Testis (tissue), 2 donors: ENCODE measurements at regions not wholly inside any gene's neighbourhood (a gene's known extent, or its start where the extent isn't known, plus 50 kb on each side); places are given as distances from the start of the nearest gene placed in this dataset.
"Not testable (repeated sequence)": the region's sequence is repeated elsewhere in the genome, so short reads cannot be mapped to it uniquely, and the experiment has no call there.

ENCODE experiments used
- DNase-seq: peaks from one replicate; pipeline ENCODE4 v3.0.0-alpha.2; 2019
- H3K27ac ChIP-seq, 2 donors: fragments of 200-600 bp; sonication (generic); one replicate each; pipeline ENCODE4 v1.5.1; 2019
- H3K27me3 ChIP-seq: fragments of 200-600 bp; sonication (generic); one replicate; pipeline ENCODE4 v1.5.1; 2019
- H3K36me3 ChIP-seq: fragments of 200-600 bp; sonication (generic); one replicate; pipeline ENCODE4 v1.5.1; 2017; ENCODE audit warnings: low read depth; ENCODE audit errors: missing control alignments
- H3K4me1 ChIP-seq: fragments of 200-600 bp; sonication (generic); one replicate; pipeline ENCODE4 v1.5.1; 2019
- H3K4me3 ChIP-seq, 2 donors: fragments of 200-600 bp; sonication (generic); one replicate each; pipeline ENCODE4 v1.5.1; 2017 to 2019
- H3K9me3 ChIP-seq: fragments of 200-600 bp; sonication (generic); one replicate; pipeline ENCODE4 v1.5.1; 2017
- CTCF ChIP-seq, 3 experiments: fragments of 450-650 bp in 2 of 3; fragments of 200-600 bp in 1 of 3; sonication (generic) in 1 of 3; IDR thresholded peaks; one replicate each; pipeline ENCODE4 v1.5.1; 2016 to 2019; ENCODE audit warnings: antibody characterized with exemption in 3 of 3, mild to moderate bottlenecking in 2 of 3, moderate library complexity in 1 of 3
- POLR2A ChIP-seq: fragments of 450-650 bp; IDR thresholded peaks from one replicate; pipeline ENCODE4 v1.6.1; 2017; ENCODE audit warnings: antibody characterized with exemption, mild to moderate bottlenecking, moderate library complexity
- WGBS, 2 donors: methylation state at CpG; one replicate each; pipeline ENCODE4 v1.1.5; 2018; 5-methylcytosine and 5-hydroxymethylcytosine counted together
- intact Hi-C: fragments of 100-400 bp; cut with DNase I; formaldehyde crosslinking; loops from one replicate; pipeline ENCODE4 v1.15.1; 2023; ENCODE audit warnings: low total_unique reads

GRCh38 chrX:4028151-4028550, 314.7 kb upstream of the PRKX start:
- Histone ChIP-seq H3K4me1 (no peaks in the 10 kb centered on the region), H3K36me3 (no peaks in the 10 kb centered on the region), H3K27ac (no peak overlapping the region), H3K4me3 (no peak overlapping the region), H3K27me3 (no peaks in the 10 kb centered on the region), H3K9me3 (no peaks in the 10 kb centered on the region)
- WGBS, 2 donors, result 75% methylated on average over 7 of the region's 7 CpGs
- DNase-seq, result no peak
- intact Hi-C loops, result no loop called here
- no peak for TF ChIP-seq POLR2A
- no peak for TF ChIP-seq CTCF (IDR thresholded peaks at IDR 0.05)

GRCh38 chrX:4005281-4005680, 291.8 kb upstream of the PRKX start:
- no peak for DNase-seq
- H3K27me3 ChIP-seq, result no peaks in the 10 kb centered on the region
- H3K27ac ChIP-seq, result no peak overlapping the region
- H3K36me3 ChIP-seq, result no peaks in the 10 kb centered on the region
- WGBS, 2 donors, result 73 to 80% methylated on average over 5 of the region's 5 CpGs
- intact Hi-C loops, result no loop called here
- H3K4me1 ChIP-seq, result no peaks in the 10 kb centered on the region
- TF ChIP-seq CTCF (IDR thresholded peaks at IDR 0.05) (no peak), POLR2A (no peak)
- H3K4me3 ChIP-seq, result no peak overlapping the region
- no peaks in the 10 kb centered on the region for H3K9me3 ChIP-seq

- no peaks in the 10 kb centered on the region for H3K27me3 ChIP-seq
- no peak overlapping the region for H3K27ac ChIP-seq
- no peaks in the 10 kb centered on the region for H3K4me1 ChIP-seq
- TF ChIP-seq CTCF (IDR thresholded peaks at IDR 0.05), result no peak
- TF ChIP-seq POLR2A, result no peak
- DNase-seq, result no peak
- intact Hi-C loops, result no loop called here
- no peaks in the 10 kb centered on the region for H3K9me3 ChIP-seq
- H3K4me3 ChIP-seq, result no peak overlapping the region
- no peaks in the 10 kb centered on the region for H3K36me3 ChIP-seq
These were observed 291.4 kb upstream of the PRKX start for GRCh38 chrX:4004822-4005221.

GRCh38 chrX:3994315-3994714, 280.9 kb upstream of the PRKX start:
- no peak overlapping the region for H3K4me3 ChIP-seq
- no peaks in the 10 kb centered on the region for H3K4me1 ChIP-seq
- no peaks in the 10 kb centered on the region for H3K9me3 ChIP-seq
- H3K27me3 ChIP-seq, result no peaks in the 10 kb centered on the region
- intact Hi-C loops, result no loop called here
- TF ChIP-seq CTCF (IDR thresholded peaks at IDR 0.05) (no peak), POLR2A (no peak)
- DNase-seq, result no peak
- H3K27ac ChIP-seq, result no peak overlapping the region
- 100% methylated on average over 1 of the region's 1 CpG; no CpG with 5 or more reads in 1 of the 2 donors for WGBS, 2 donors
- no peaks in the 10 kb centered on the region for H3K36me3 ChIP-seq

- no peaks in the 10 kb centered on the region for H3K9me3 ChIP-seq
- intact Hi-C loops, result no loop called here
- no peaks in the 10 kb centered on the region for H3K27me3 ChIP-seq
- 27% methylated on average over 1 of the region's 1 CpG; no CpG with 5 or more reads in 1 of the 2 donors for WGBS, 2 donors
- no peak for TF ChIP-seq CTCF (IDR thresholded peaks at IDR 0.05)
- TF ChIP-seq POLR2A, result no peak
- no peaks in the 10 kb centered on the region for H3K4me1 ChIP-seq
- no peaks in the 10 kb centered on the region for H3K36me3 ChIP-seq
- no peak overlapping the region for H3K4me3 ChIP-seq
- no peak overlapping the region for H3K27ac ChIP-seq
- DNase-seq, result no peak
These were observed 277.1 kb upstream of the PRKX start for GRCh38 chrX:3990569-3990968.

- H3K27ac ChIP-seq, H3K4me3 ChIP-seq, H3K9me3 ChIP-seq, H3K4me1 ChIP-seq, H3K36me3 ChIP-seq, DNase-seq, intact Hi-C loops, H3K27me3 ChIP-seq: not testable (repeated sequence)
- WGBS, 2 donors, result 72 to 80% methylated on average over 5 to 8 of the region's 8 CpGs
These were observed 258.8 kb upstream of the PRKX start for GRCh38 chrX:3972104-3972858.
